Uterus (tissue), 3 donors: ENCODE measurements at regions not wholly inside any gene's neighbourhood (a gene's known extent, or its start where the extent isn't known, plus 50 kb on each side); places are given as distances from the start of the nearest gene placed in this dataset.
"Not testable (repeated sequence)": the region's sequence is repeated elsewhere in the genome, so short reads cannot be mapped to it uniquely, and the experiment has no call there.

Experiments used
- DNase-seq, 2 donors: peaks; one replicate each; pipeline ENCODE4 v3.0.0-alpha.2; 2019 to 2020
- H3K27ac ChIP-seq, 2 donors: fragments of 200-600 bp; sonication (generic); 1 replicate in 1 of 2; 2 replicates in 1 of 2; pipeline ENCODE4 v1.5.1; 2016 to 2018
- H3K27me3 ChIP-seq, 2 donors: fragments of 200-600 bp; sonication (generic); one replicate each; pipeline ENCODE4 v1.5.1; 2018 to 2019; ENCODE audit warnings: control low read depth in 1 of 2
- H3K36me3 ChIP-seq, 2 donors: fragments of 200-600 bp; sonication (generic); one replicate each; pipeline ENCODE4 v1.5.1; 2019; ENCODE audit warnings: control low read depth in 1 of 2
- H3K4me1 ChIP-seq, 2 donors: fragments of 200-600 bp; sonication (generic); one replicate each; pipeline ENCODE4 v1.5.1; 2018 to 2019; ENCODE audit warnings: control low read depth in 1 of 2
- H3K4me3 ChIP-seq, 2 donors: fragments of 200-600 bp; sonication (generic); 1 replicate in 1 of 2; 2 replicates in 1 of 2; pipeline ENCODE4 v1.5.1; 2018 to 2019; ENCODE audit warnings: mild to moderate bottlenecking in 1 of 2
- H3K9me3 ChIP-seq, 2 donors: fragments of 200-600 bp; sonication (generic); one replicate each; pipeline ENCODE4 v1.5.1; 2019; ENCODE audit warnings: control low read depth in 1 of 2
- CTCF ChIP-seq, 4 experiments: fragments of 200-600 bp in 2 of 4; fragments of 450-650 bp in 2 of 4; sonication (generic) in 2 of 4; IDR thresholded peaks; one replicate each; pipeline ENCODE4 v1.5.1; 2016 to 2019; ENCODE audit warnings: antibody characterized with exemption in 4 of 4, mild to moderate bottlenecking in 2 of 4, moderate library complexity in 1 of 4
- POLR2A ChIP-seq, 2 donors: fragments of 450-650 bp; IDR thresholded peaks; one replicate each; pipeline ENCODE4 v1.6.1; 2016; ENCODE audit warnings: antibody characterized with exemption in 2 of 2, mild to moderate bottlenecking in 1 of 2, moderate library complexity in 1 of 2
- intact Hi-C: fragments of 100-400 bp; cut with DNase I; formaldehyde crosslinking; loops from one replicate; pipeline ENCODE4 v1.15.1; 2023; ENCODE audit warnings: low total_unique reads
- donor health status: DM: yes; HTN: yes; CAD: no.

GRCh38 chr3:101913168-101913567, 63.9 kb downstream of the NFKBIZ start:
- Histone ChIP-seq H3K27me3 (no peaks in the 10 kb centered on the region), H3K9me3 (no peaks in the 10 kb centered on the region), H3K36me3 (no peaks in the 10 kb centered on the region), H3K4me3 (no peak overlapping the region), H3K27ac (no peak overlapping the region), H3K4me1 (no peaks in the 10 kb centered on the region)
- TF ChIP-seq POLR2A (IDR thresholded peaks at IDR 0.05) (no peak), CTCF (IDR thresholded peaks at IDR 0.05) (no peak)
- intact Hi-C loops = no loop called here
- DNase-seq = no peak

- H3K27me3 ChIP-seq, DNase-seq, H3K27ac ChIP-seq, H3K4me3 ChIP-seq, intact Hi-C loops, H3K36me3 ChIP-seq, H3K9me3 ChIP-seq, H3K4me1 ChIP-seq: not testable (repeated sequence)
These were observed 68.4 kb downstream of the NFKBIZ start for GRCh38 chr3:101917761-101918160.

- H3K4me1 ChIP-seq, H3K9me3 ChIP-seq, H3K4me3 ChIP-seq, intact Hi-C loops, H3K36me3 ChIP-seq, H3K27ac ChIP-seq, H3K27me3 ChIP-seq, DNase-seq: not testable (repeated sequence)
These were observed 72.9 kb downstream of the NFKBIZ start for GRCh38 chr3:101922151-101922725.

GRCh38 chr3:101924621-101925020, 75.3 kb downstream of the NFKBIZ start:
- DNase-seq, H3K36me3 ChIP-seq, H3K9me3 ChIP-seq, H3K4me1 ChIP-seq, H3K27me3 ChIP-seq, H3K27ac ChIP-seq, H3K4me3 ChIP-seq, intact Hi-C loops: not testable (repeated sequence)

GRCh38 chr3:101925124-101925523, 75.8 kb downstream of the NFKBIZ start:
- H3K9me3 ChIP-seq, H3K27me3 ChIP-seq, H3K4me3 ChIP-seq, intact Hi-C loops, H3K4me1 ChIP-seq, H3K36me3 ChIP-seq, H3K27ac ChIP-seq, DNase-seq: not testable (repeated sequence)

GRCh38 chr3:101925564-101925963, 76.2 kb downstream of the NFKBIZ start:
- Histone ChIP-seq H3K4me1 (no peaks in the 10 kb centered on the region), H3K27ac (no peak overlapping the region), H3K9me3 (no peaks in the 10 kb centered on the region), H3K27me3 (no peaks in the 10 kb centered on the region), H3K4me3 (no peak overlapping the region), H3K36me3 (no peaks in the 10 kb centered on the region)
- intact Hi-C loops = no loop called here
- no peak for DNase-seq
- TF ChIP-seq POLR2A (IDR thresholded peaks at IDR 0.05) = no peak
- no peak for TF ChIP-seq CTCF (IDR thresholded peaks at IDR 0.05)

- DNase-seq = no peak
- H3K27ac ChIP-seq = no peak overlapping the region
- TF ChIP-seq CTCF (IDR thresholded peaks at IDR 0.05) (no peak), POLR2A (IDR thresholded peaks at IDR 0.05) (no peak)
- no peaks in the 10 kb centered on the region for H3K36me3 ChIP-seq
- no peak overlapping the region for H3K4me3 ChIP-seq
- H3K27me3 ChIP-seq = no peaks in the 10 kb centered on the region
- no peaks in the 10 kb centered on the region for H3K4me1 ChIP-seq
- no peaks in the 10 kb centered on the region for H3K9me3 ChIP-seq
- intact Hi-C loops = no loop called here
These were observed 77.3 kb downstream of the NFKBIZ start for GRCh38 chr3:101926594-101927105.
